Brain microvascular endothelial cell (primary cell): ENCODE measurements at regions not wholly inside any gene's neighbourhood (a gene's known extent, or its start where the extent isn't known, plus 50 kb on each side); places are given as distances from the start of the nearest gene placed in this dataset.

ENCODE experiments used
- DNase-seq: peaks from one replicate; pipeline ENCODE4 v3.0.0-alpha.2; 2020
- H3K27ac ChIP-seq: fragments of 250-450 bp; sonication (Bioruptor Pico); 2 replicates; pipeline ENCODE4 v1.5.1; 2020; ENCODE audit warnings: mild to moderate bottlenecking, moderate library complexity
- H3K27me3 ChIP-seq: fragments of 250-450 bp; sonication (Bioruptor Pico); replicated peaks from 2 replicates; pipeline ENCODE4 v1.5.1; 2020; ENCODE audit warnings: mild to moderate bottlenecking
- H3K36me3 ChIP-seq: fragments of 250-450 bp; sonication (Bioruptor Pico); replicated peaks from 2 replicates; pipeline ENCODE4 v1.5.1; 2020; ENCODE audit warnings: mild to moderate bottlenecking
- H3K4me3 ChIP-seq: 2 replicates; pipeline ENCODE4 v1.5.1; 2011; ENCODE audit warnings: low read depth, mild to moderate bottlenecking, control low read depth, low read length, moderate library complexity
- in situ Hi-C: cut with HindIII; loops from 2 replicates; pipeline ENCODE4 v1.10.0; 2017; ENCODE audit warnings: low sequenced_read_pairs, low pct_ligation_motif_present
- TF ChIP-seq, protein P1 (sequence below): IDR thresholded peaks from 2 replicates; pipeline ENCODE4 v1.5.1; 2011; ENCODE audit warnings: low read depth, mild to moderate bottlenecking, moderate library complexity, low read length, control low read depth, inconsistent platforms; ENCODE audit errors: missing control alignments

DNA sequence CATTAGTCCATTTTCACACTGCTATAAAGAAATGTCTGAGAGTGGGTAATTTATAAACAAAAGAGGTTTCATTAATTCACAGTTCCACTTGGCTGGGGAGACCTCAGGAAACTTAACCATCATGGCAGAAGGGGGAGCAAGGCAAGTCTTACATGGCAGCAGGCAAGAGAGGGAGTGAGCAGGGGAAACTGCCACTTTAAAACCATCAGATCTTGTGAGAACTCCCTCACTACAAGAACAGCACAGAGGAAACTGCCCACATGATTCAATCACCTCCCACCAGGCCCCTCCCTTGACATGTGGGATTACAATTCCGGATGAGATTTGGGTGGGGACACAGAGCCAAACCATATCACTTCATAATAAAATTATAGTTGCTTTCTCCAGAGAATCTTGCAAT, 365.5 kb upstream of the ID2 start:
- no peaks in the 10 kb centered on the region for H3K27me3 ChIP-seq
- H3K27ac ChIP-seq: no peak overlapping the region
- DNase-seq: no peak
- no peak overlapping the region for H3K4me3 ChIP-seq
- no peaks in the 10 kb centered on the region for H3K36me3 ChIP-seq
- TF ChIP-seq, protein P1, sequence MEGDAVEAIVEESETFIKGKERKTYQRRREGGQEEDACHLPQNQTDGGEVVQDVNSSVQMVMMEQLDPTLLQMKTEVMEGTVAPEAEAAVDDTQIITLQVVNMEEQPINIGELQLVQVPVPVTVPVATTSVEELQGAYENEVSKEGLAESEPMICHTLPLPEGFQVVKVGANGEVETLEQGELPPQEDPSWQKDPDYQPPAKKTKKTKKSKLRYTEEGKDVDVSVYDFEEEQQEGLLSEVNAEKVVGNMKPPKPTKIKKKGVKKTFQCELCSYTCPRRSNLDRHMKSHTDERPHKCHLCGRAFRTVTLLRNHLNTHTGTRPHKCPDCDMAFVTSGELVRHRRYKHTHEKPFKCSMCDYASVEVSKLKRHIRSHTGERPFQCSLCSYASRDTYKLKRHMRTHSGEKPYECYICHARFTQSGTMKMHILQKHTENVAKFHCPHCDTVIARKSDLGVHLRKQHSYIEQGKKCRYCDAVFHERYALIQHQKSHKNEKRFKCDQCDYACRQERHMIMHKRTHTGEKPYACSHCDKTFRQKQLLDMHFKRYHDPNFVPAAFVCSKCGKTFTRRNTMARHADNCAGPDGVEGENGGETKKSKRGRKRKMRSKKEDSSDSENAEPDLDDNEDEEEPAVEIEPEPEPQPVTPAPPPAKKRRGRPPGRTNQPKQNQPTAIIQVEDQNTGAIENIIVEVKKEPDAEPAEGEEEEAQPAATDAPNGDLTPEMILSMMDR: no peak
- in situ Hi-C loops: no loop called here

DNA sequence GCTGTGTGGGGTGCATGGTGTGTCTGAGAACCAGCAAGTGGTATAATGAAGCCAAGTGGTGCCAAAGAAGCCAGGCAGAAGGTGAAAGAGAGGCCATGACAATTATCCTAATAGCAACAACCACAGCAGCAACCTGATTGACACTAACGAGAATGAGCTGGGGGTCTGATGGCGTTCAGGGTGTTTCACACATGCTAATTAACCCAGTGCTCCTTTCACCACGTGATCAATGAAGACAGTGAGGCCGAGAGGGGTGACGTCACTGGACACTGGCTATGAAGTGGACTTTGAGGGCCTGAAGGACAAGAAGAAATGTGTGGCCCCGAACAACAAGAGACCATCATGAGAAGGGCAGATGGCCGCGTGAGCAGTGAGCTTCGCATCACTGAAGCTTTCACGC, 364.4 kb upstream of the ID2 start:
- TF ChIP-seq, protein P1: no peak
- H3K27me3 ChIP-seq: no peaks in the 10 kb centered on the region
- H3K4me3 ChIP-seq: no peak overlapping the region
- no peaks in the 10 kb centered on the region for H3K36me3 ChIP-seq
- in situ Hi-C loops: no loop called here
- no peak overlapping the region for H3K27ac ChIP-seq
- no peak for DNase-seq

DNA sequence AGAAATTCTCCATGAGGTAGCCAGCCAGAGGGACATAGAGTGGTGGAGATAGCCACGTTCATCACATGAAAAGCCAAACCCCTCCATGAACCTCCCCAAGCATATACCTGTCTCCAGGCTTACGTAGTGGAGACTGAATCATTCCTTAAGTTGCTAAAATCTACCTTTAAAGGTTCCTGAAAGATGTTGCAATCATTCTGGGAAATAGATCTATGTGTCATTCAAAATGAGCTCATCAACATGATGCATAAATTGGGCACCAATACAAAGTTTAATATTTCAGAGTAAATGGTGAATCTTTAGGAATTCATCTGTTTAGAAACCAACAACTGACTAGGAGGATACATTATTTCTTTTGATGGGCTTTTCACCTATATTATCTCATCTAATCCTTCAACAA, 362.6 kb upstream of the ID2 start:
- H3K27ac ChIP-seq: no peak overlapping the region
- TF ChIP-seq, protein P1: no peak
- H3K27me3 ChIP-seq: no peaks in the 10 kb centered on the region
- H3K36me3 ChIP-seq: no peaks in the 10 kb centered on the region
- no peak for DNase-seq
- H3K4me3 ChIP-seq: no peak overlapping the region
- in situ Hi-C loops: no loop called here

DNA sequence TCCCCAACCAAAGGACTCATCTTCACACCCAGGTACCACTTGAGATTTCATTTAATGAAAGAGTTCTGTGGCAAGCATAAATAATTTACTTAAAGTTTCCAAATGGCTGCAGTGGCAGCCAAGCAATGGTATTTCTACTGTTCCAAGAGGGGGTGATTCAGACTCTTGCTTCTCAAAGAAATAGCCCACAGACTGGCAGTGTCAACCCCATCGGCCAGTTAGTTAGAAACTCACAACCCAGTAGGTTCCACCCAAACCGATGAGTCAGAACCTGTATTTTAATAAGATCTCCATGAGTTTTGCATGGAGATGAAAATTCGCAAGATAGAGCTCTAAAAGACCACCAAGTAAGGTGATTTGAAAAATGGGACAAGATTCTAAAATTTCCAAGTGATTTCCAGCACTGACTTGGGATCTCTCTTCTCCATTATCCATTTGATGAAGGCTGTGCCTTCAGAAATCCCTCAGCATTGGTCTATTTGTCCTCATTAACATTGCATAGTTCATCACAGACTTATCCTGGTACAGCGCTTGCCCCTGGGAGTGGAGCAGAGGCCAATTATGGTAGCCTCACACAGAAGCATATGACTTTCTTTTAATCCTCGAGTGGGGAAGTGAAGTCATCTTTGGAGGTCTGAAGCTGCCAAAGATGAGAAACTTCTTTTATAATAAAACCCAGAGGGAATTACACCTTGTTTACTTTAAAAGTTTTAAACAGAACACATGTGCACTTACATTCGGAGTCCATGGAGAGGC, 361.4 kb upstream of the ID2 start:
- TF ChIP-seq, protein P1: no peak
- Histone ChIP-seq H3K4me3 (no peak overlapping the region), H3K27me3 (no peaks in the 10 kb centered on the region), H3K27ac (no peak overlapping the region), H3K36me3 (no peaks in the 10 kb centered on the region)
- DNase-seq: no peak
- in situ Hi-C loops: no loop called here

DNA sequence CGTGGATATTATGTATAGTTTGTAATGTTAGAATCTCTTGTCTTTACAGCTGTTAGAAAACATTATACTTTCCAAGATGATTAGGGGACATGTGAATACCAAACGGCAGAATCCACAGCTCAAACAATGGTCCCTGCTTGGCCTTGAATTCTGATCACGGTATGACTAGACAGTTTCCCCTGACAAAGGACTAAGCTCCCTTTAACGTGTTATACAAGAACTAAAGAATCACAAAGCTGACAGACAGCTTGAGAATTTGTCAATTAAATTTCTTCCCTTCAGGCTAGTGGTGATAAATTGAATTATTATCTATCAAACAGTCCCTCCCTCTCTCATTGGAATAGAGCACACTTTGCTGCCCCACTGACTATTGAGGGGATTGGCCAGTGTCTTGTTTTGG, 359.2 kb upstream of the ID2 start:
- no peak for DNase-seq
- no peak overlapping the region for H3K4me3 ChIP-seq
- in situ Hi-C loops: no loop called here
- H3K36me3 ChIP-seq: no peaks in the 10 kb centered on the region
- H3K27me3 ChIP-seq: no peaks in the 10 kb centered on the region
- no peak overlapping the region for H3K27ac ChIP-seq
- TF ChIP-seq, protein P1: no peak
